Tibial artery (tissue), 4 donors: ENCODE measurements at regions not wholly inside any gene's neighbourhood (a gene's known extent, or its start where the extent isn't known, plus 50 kb on each side); places are given as distances from the start of the nearest gene placed in this dataset.
"Not testable (repeated sequence)": the region's sequence is repeated elsewhere in the genome, so short reads cannot be mapped to it uniquely, and the experiment has no call there.

Source experiments
- DNase-seq, 2 donors: peaks; one replicate each; pipeline ENCODE4 v3.0.0-alpha.2; 2019
- H3K27ac ChIP-seq, 2 donors: fragments of 200-600 bp; sonication (generic) in 1 of 2; 1 replicate in 1 of 2; 2 replicates in 1 of 2; pipeline ENCODE4 v1.5.1; 2018 to 2019; ENCODE audit warnings: mild to moderate bottlenecking in 1 of 2
- H3K27me3 ChIP-seq, 2 donors: fragments of 200-600 bp; sonication (generic) in 1 of 2; one replicate each; pipeline versions ENCODE4 v1.5.1 to v1.6.0; 2016 to 2019
- H3K36me3 ChIP-seq, 3 donors: fragments of 200-600 bp; sonication (generic) in 2 of 3; one replicate each; pipeline ENCODE4 v1.5.1; 2016 to 2019; ENCODE audit warnings: mild to moderate bottlenecking in 2 of 3
- H3K4me1 ChIP-seq, 4 donors: fragments of 200-600 bp; sonication (generic) in 2 of 4; 1 replicate in 3 of 4; 2 replicates in 1 of 4; pipeline ENCODE4 v1.5.1; 2016 to 2019
- H3K4me3 ChIP-seq, 2 donors: fragments of 200-600 bp; sonication (generic) in 1 of 2; 1 replicate in 1 of 2; 2 replicates in 1 of 2; pipeline ENCODE4 v1.5.1; 2018 to 2019; ENCODE audit warnings: mild to moderate bottlenecking in 2 of 2
- H3K9me3 ChIP-seq, 3 donors: fragments of 200-600 bp; sonication (generic) in 1 of 3; one replicate each; pipeline ENCODE4 v1.5.1; 2016 to 2019
- CTCF ChIP-seq, 2 experiments: fragments of 200-600 bp in 1 of 2; fragments of 450-650 bp in 1 of 2; IDR thresholded peaks; one replicate each; pipeline ENCODE4 v1.5.1; 2017 to 2019; ENCODE audit warnings: antibody characterized with exemption in 2 of 2, mild to moderate bottlenecking in 1 of 2, moderate library complexity in 1 of 2
- intact Hi-C: fragments of 100-400 bp; cut with DNase I; formaldehyde crosslinking; loops from one replicate; pipeline ENCODE4 v1.15.0; 2023; ENCODE audit warnings: low total_unique reads

GRCh38 chr4:28505064-28505463 is 1644.4 kb downstream of the STIM2 start:
- Histone ChIP-seq H3K27ac (no peak overlapping the region), H3K4me1 (no peaks in the 10 kb centered on the region), H3K36me3 (no peaks in the 10 kb centered on the region), H3K27me3 (no peaks in the 10 kb centered on the region), H3K9me3 (no peaks in the 10 kb centered on the region), H3K4me3 (no peak overlapping the region)
- intact Hi-C loops, result no loop called here
- TF ChIP-seq CTCF (IDR thresholded peaks at IDR 0.05), result no peak
- DNase-seq, result no peak

- Histone ChIP-seq H3K27ac (no peak overlapping the region), H3K9me3 (no peaks in the 10 kb centered on the region), H3K27me3 (no peaks in the 10 kb centered on the region), H3K36me3 (no peaks in the 10 kb centered on the region), H3K4me1 (no peaks in the 10 kb centered on the region), H3K4me3 (no peak overlapping the region)
- intact Hi-C loops, result no loop called here
- no peak for DNase-seq
- TF ChIP-seq CTCF (IDR thresholded peaks at IDR 0.05), result no peak
Observed at GRCh38 chr4:28508636-28509035, 1648.0 kb downstream of the STIM2 start.

GRCh38 chr4:28514766-28515165 is 1654.1 kb downstream of the STIM2 start:
- intact Hi-C loops, H3K36me3 ChIP-seq, H3K4me1 ChIP-seq, H3K9me3 ChIP-seq, H3K27me3 ChIP-seq, H3K27ac ChIP-seq, H3K4me3 ChIP-seq: not testable (repeated sequence)
- peak in 1 of 2 donors; percentile 45 for DNase-seq

GRCh38 chr4:28518561-28519165 is 1658.0 kb downstream of the STIM2 start:
- intact Hi-C loops, result no loop called here
- TF ChIP-seq CTCF (IDR thresholded peaks at IDR 0.05), result no peak

DNA sequence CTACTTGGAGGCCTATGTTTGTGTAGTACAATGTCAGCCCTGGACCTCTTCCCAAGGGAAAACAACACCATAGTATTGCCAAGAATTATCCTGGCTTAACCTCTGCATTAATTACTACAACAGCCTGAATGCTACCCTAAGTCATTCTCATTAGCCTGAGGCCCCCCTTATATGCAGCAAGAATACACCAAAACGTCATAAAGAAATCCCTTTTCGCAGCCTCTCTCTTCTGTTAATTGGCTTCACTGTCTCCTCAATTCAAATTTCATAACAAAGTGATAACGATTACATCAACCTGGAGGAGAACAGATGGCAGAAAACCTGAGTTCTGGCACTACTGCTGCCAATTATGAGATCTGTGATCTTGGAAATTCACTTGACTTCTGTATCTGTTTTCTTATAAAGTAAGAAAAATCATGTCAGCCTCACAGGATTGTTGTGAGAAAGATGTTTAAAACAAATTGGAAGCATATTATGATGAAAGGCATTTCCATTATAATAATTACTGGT is 1663.1 kb downstream of the STIM2 start:
- Histone ChIP-seq H3K27me3 (no peaks in the 10 kb centered on the region), H3K27ac (no peak overlapping the region), H3K9me3 (no peaks in the 10 kb centered on the region), H3K4me3 (no peak overlapping the region), H3K36me3 (no peaks in the 10 kb centered on the region), H3K4me1 (no peaks in the 10 kb centered on the region)
- intact Hi-C loops, result no loop called here
- no peak for TF ChIP-seq CTCF (IDR thresholded peaks at IDR 0.05)
- DNase-seq, result no peak

More at GRCh38 chr4:28518561-28519165, 1658.0 kb downstream of the STIM2 start:
- H3K9me3 ChIP-seq, result no peaks in the 10 kb centered on the region
- H3K4me1 ChIP-seq, result no peaks in the 10 kb centered on the region
- DNase-seq, result no peak
- H3K27me3 ChIP-seq, result no peaks in the 10 kb centered on the region
- no peaks in the 10 kb centered on the region for H3K36me3 ChIP-seq
- no peak overlapping the region for H3K27ac ChIP-seq
- H3K4me3 ChIP-seq, result no peak overlapping the region

DNA sequence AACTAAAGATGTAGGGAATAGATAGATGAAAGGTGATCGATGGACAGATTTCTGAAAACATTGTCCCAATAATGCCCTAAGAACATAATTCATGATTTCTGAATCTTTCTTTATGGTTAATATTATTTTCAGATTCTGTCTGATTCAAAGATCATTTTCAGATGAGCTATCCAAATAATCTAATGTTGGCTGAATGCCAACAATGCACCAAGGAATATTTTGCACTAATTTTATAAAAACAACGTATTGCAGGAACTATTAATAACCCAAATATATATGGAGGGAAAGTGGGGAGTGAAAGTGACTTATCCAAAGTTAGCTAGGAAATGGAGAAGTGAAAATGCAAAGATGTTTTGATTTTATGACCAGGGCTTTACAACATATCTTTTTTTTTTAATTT is 1675.5 kb downstream of the STIM2 start:
- Histone ChIP-seq H3K27me3 (no peaks in the 10 kb centered on the region), H3K4me1 (no peaks in the 10 kb centered on the region), H3K4me3 (no peak overlapping the region), H3K9me3 (no peaks in the 10 kb centered on the region), H3K36me3 (no peaks in the 10 kb centered on the region), H3K27ac (no peak overlapping the region)
- no peak for DNase-seq
- intact Hi-C loops, result no loop called here
- TF ChIP-seq CTCF (IDR thresholded peaks at IDR 0.05), result no peak
